SK-N-SH treated with all-trans-retinoic acid at 6 μM for 48 hours (cell line): ENCODE measurements at regions not wholly inside any gene's neighbourhood (a gene's known extent, or its start where the extent isn't known, plus 50 kb on each side); places are given as distances from the start of the nearest gene placed in this dataset.

Experiments used
- ATAC-seq: fragments of 200-7000 bp; cut with Tn5 transposase; 3 replicates; pipeline ENCODE4 v1.9.1; 2020; ENCODE audit warnings: mild to moderate bottlenecking, moderate library complexity
- ARNTL ChIP-seq: fragments of 450-650 bp; formaldehyde crosslinking; IDR thresholded peaks from 2 replicates; pipeline ENCODE4 v1.5.0; 2020; ENCODE audit warnings: low read depth, mild to moderate bottlenecking, moderate library complexity, borderline replicate concordance
- BACH2 ChIP-seq: fragments of 250-450 bp; sonication (Bioruptor Pico); IDR thresholded peaks from 2 replicates; pipeline ENCODE4 v1.9.0; 2021; ENCODE audit warnings: mild to moderate bottlenecking, borderline replicate concordance
- CSDC2 ChIP-seq: fragments of 250-450 bp; sonication (Bioruptor Pico); IDR thresholded peaks from 2 replicates; pipeline ENCODE4 v1.5.0; 2020; ENCODE audit warnings: mild to moderate bottlenecking, moderate library complexity
- CSRNP3 ChIP-seq: fragments of 250-450 bp; sonication (Bioruptor Pico); IDR thresholded peaks from 2 replicates; pipeline ENCODE4 v1.5.1; 2021; ENCODE audit warnings: mild to moderate bottlenecking, moderate library complexity
- GLIS3 ChIP-seq: fragments of 250-450 bp; sonication (Bioruptor Pico); IDR thresholded peaks from 2 replicates; pipeline ENCODE4 v1.5.0; 2020; ENCODE audit warnings: mild to moderate bottlenecking, moderate library complexity
- OSR1 ChIP-seq: fragments of 250-450 bp; sonication (Bioruptor Pico); IDR thresholded peaks from 2 replicates; pipeline ENCODE4 v1.8.0; 2022; ENCODE audit warnings: moderate library complexity, mild to moderate bottlenecking, inconsistent platforms
- POU6F1 ChIP-seq: fragments of 250-450 bp; sonication (Bioruptor Pico); IDR thresholded peaks from 2 replicates; pipeline ENCODE4 v1.8.0; 2021; ENCODE audit warnings: low read depth, mild to moderate bottlenecking, moderate library complexity, borderline replicate concordance
- PPARA ChIP-seq: fragments of 250-450 bp; sonication (Bioruptor Pico); IDR thresholded peaks from 2 replicates; pipeline ENCODE4 v1.5.0; 2020; ENCODE audit warnings: mild to moderate bottlenecking, borderline replicate concordance
- RARB ChIP-seq: fragments of 250-450 bp; sonication (Bioruptor Pico); IDR thresholded peaks from 2 replicates; pipeline ENCODE4 v1.8.0; 2021; ENCODE audit warnings: mild to moderate bottlenecking, moderate library complexity
- TCF4 ChIP-seq: fragments of 250-450 bp; sonication (Bioruptor Pico); IDR thresholded peaks from 2 replicates; pipeline ENCODE4 v1.8.0; 2021; ENCODE audit warnings: mild to moderate bottlenecking, moderate library complexity, borderline replicate concordance
- TOX ChIP-seq: fragments of 250-450 bp; sonication (Bioruptor Pico); IDR thresholded peaks from 2 replicates; pipeline ENCODE4 v1.8.0; 2021; ENCODE audit warnings: mild to moderate bottlenecking, moderate library complexity, borderline replicate concordance
- ZC3H10 ChIP-seq: fragments of 250-450 bp; sonication (Bioruptor Pico); IDR thresholded peaks from 2 replicates; pipeline ENCODE4 v1.5.1; 2021; ENCODE audit warnings: mild to moderate bottlenecking, moderate library complexity
- ZFP30 ChIP-seq: fragments of 450-650 bp; formaldehyde crosslinking; IDR thresholded peaks from 2 replicates; pipeline ENCODE4 v1.5.0; 2022; ENCODE audit warnings: mild to moderate bottlenecking, moderate library complexity
- ZNF565 ChIP-seq: fragments of 450-650 bp; formaldehyde crosslinking; conservative IDR thresholded peaks from 2 replicates; pipeline ENCODE4 v1.5.0; 2020; ENCODE audit warnings: low read depth, mild to moderate bottlenecking, moderate library complexity
- ZNF70 ChIP-seq: fragments of 450-650 bp; formaldehyde crosslinking; IDR thresholded peaks from 2 replicates; pipeline ENCODE4 v1.5.0; 2020; ENCODE audit warnings: mild to moderate bottlenecking, moderate library complexity
- ZNF8 ChIP-seq: fragments of 450-650 bp; formaldehyde crosslinking; IDR thresholded peaks from 2 replicates; pipeline ENCODE4 v1.5.0; 2020; ENCODE audit warnings: mild to moderate bottlenecking, moderate library complexity
- TF ChIP-seq, protein P1 (sequence below): fragments of 250-450 bp; sonication (Bioruptor Pico); IDR thresholded peaks from 2 replicates; pipeline ENCODE4 v1.8.0; 2020; ENCODE audit warnings: mild to moderate bottlenecking, moderate library complexity, borderline replicate concordance
- TF ChIP-seq, protein P2 (sequence below): fragments of 250-450 bp; sonication (Bioruptor Pico); IDR thresholded peaks from 2 replicates; pipeline ENCODE4 v1.5.0; 2020; ENCODE audit warnings: mild to moderate bottlenecking, moderate library complexity
- TF ChIP-seq, protein P3 (sequence below): fragments of 250-450 bp; sonication (Bioruptor Pico); IDR thresholded peaks from 2 replicates; pipeline ENCODE4 v1.5.1; 2020; ENCODE audit warnings: low read depth, mild to moderate bottlenecking, moderate library complexity

GRCh38 chr4:187485676-187486075 is 509.9 kb upstream of the ZFP42 start (continued):
- TF ChIP-seq ZC3H10 (CRISPR knock-in tag): no peak
- no peak for TF ChIP-seq TOX (CRISPR knock-in tag)
- TF ChIP-seq OSR1 (CRISPR knock-in tag): no peak

DNA sequence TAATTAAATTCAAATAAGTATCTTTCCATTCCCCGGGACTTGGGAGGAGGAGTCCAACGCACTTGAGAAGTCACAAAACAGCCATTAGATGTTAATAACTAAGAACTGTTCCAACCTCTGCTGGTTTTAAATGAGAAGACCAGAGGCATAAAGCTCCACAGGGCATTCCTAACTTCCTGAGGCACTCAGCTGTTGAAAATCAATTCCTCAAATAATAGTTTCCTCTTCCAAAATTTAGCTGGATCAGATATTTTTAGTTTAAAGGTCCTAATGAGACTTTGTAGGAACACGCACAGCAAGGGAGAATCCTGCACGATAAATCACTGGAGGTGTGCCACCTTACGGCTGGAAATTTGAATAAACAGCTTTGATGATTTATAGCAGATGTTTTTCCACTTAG is 504.3 kb upstream of the ZFP42 start:
- ATAC-seq: no peak
- TF ChIP-seq ZNF8 (no peak), GLIS3 (CRISPR knock-in tag) (no peak), ZNF565 (CRISPR knock-in tag) (no peak), TCF4 (CRISPR knock-in tag) (no peak), POU6F1 (CRISPR knock-in tag) (no peak), PPARA (CRISPR knock-in tag) (no peak), CSDC2 (CRISPR knock-in tag) (no peak), ARNTL (CRISPR knock-in tag) (no peak)
- TF ChIP-seq, protein P1, sequence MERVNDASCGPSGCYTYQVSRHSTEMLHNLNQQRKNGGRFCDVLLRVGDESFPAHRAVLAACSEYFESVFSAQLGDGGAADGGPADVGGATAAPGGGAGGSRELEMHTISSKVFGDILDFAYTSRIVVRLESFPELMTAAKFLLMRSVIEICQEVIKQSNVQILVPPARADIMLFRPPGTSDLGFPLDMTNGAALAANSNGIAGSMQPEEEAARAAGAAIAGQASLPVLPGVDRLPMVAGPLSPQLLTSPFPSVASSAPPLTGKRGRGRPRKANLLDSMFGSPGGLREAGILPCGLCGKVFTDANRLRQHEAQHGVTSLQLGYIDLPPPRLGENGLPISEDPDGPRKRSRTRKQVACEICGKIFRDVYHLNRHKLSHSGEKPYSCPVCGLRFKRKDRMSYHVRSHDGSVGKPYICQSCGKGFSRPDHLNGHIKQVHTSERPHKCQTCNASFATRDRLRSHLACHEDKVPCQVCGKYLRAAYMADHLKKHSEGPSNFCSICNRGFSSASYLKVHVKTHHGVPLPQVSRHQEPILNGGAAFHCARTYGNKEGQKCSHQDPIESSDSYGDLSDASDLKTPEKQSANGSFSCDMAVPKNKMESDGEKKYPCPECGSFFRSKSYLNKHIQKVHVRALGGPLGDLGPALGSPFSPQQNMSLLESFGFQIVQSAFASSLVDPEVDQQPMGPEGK (CRISPR knock-in tag): no peak
- TF ChIP-seq, protein P2, sequence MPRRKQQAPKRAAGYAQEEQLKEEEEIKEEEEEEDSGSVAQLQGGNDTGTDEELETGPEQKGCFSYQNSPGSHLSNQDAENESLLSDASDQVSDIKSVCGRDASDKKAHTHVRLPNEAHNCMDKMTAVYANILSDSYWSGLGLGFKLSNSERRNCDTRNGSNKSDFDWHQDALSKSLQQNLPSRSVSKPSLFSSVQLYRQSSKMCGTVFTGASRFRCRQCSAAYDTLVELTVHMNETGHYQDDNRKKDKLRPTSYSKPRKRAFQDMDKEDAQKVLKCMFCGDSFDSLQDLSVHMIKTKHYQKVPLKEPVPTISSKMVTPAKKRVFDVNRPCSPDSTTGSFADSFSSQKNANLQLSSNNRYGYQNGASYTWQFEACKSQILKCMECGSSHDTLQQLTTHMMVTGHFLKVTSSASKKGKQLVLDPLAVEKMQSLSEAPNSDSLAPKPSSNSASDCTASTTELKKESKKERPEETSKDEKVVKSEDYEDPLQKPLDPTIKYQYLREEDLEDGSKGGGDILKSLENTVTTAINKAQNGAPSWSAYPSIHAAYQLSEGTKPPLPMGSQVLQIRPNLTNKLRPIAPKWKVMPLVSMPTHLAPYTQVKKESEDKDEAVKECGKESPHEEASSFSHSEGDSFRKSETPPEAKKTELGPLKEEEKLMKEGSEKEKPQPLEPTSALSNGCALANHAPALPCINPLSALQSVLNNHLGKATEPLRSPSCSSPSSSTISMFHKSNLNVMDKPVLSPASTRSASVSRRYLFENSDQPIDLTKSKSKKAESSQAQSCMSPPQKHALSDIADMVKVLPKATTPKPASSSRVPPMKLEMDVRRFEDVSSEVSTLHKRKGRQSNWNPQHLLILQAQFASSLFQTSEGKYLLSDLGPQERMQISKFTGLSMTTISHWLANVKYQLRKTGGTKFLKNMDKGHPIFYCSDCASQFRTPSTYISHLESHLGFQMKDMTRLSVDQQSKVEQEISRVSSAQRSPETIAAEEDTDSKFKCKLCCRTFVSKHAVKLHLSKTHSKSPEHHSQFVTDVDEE: no peak

GRCh38 chr4:187491959-187492358 is 503.6 kb upstream of the ZFP42 start:
- TF ChIP-seq GLIS3 (CRISPR knock-in tag): no peak
- no peak for TF ChIP-seq PPARA (CRISPR knock-in tag)
- TF ChIP-seq ARNTL (CRISPR knock-in tag): no peak
- TF ChIP-seq BACH2 (CRISPR knock-in tag): no peak
- TF ChIP-seq CSRNP3 (CRISPR knock-in tag): no peak
- TF ChIP-seq RARB (CRISPR knock-in tag): no peak
- TF ChIP-seq, protein P3, sequence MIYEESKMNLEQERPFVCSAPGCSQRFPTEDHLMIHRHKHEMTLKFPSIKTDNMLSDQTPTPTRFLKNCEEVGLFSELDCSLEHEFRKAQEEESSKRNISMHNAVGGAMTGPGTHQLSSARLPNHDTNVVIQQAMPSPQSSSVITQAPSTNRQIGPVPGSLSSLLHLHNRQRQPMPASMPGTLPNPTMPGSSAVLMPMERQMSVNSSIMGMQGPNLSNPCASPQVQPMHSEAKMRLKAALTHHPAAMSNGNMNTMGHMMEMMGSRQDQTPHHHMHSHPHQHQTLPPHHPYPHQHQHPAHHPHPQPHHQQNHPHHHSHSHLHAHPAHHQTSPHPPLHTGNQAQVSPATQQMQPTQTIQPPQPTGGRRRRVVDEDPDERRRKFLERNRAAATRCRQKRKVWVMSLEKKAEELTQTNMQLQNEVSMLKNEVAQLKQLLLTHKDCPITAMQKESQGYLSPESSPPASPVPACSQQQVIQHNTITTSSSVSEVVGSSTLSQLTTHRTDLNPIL: no peak
- no peak for TF ChIP-seq CSDC2 (CRISPR knock-in tag)
- TF ChIP-seq, all 23 proteins: peak for 0

GRCh38 chr4:187493661-187494060 is 501.9 kb upstream of the ZFP42 start:
- no peak for ATAC-seq
- no peak for TF ChIP-seq OSR1 (CRISPR knock-in tag)
- TF ChIP-seq, protein P3: no peak
- TF ChIP-seq ZFP30 (CRISPR knock-in tag): no peak
- TF ChIP-seq ZNF70: no peak
- TF ChIP-seq, protein P1 (CRISPR knock-in tag): no peak
- no peak for TF ChIP-seq CSRNP3 (CRISPR knock-in tag)

More at GRCh38 chr4:187491959-187492358, 503.6 kb upstream of the ZFP42 start:
- ATAC-seq: peak; percentile 22; the same call in 1 of the 3 replicates
